Neural cell (in vitro differentiated cells): ENCODE measurements at regions not wholly inside any gene's neighbourhood (a gene's known extent, or its start where the extent isn't known, plus 50 kb on each side); places are given as distances from the start of the nearest gene placed in this dataset.

Source experiments
- H2AFZ ChIP-seq: fragments of 200-600, 300-800 bp; sonication (generic), shearing (Covaris generic); 2 replicates; pipeline ENCODE4 v1.6.0; 2014; ENCODE audit warnings: low read depth, mild to moderate bottlenecking, antibody characterized with exemption, low read length, moderate library complexity
- H3F3A ChIP-seq: fragments of 200-600 bp; shearing (Covaris generic); 2 replicates; pipeline ENCODE4 v1.6.1; 2016; ENCODE audit warnings: mild to moderate bottlenecking, moderate library complexity, mixed read lengths, antibody characterized with exemption, low read length; ENCODE audit not compliant: insufficient read depth, poor library complexity, severe bottlenecking
- H3K27ac ChIP-seq: fragments of 200-600, 300-800 bp; sonication (generic), shearing (Covaris generic); 2 replicates; pipeline ENCODE4 v1.5.1; 2014; ENCODE audit warnings: mild to moderate bottlenecking, low read length, moderate library complexity
- H3K27me3 ChIP-seq: fragments of 300-800, 200-600 bp; sonication (generic), shearing (Covaris generic); 2 replicates; pipeline ENCODE4 v1.6.0; 2014; ENCODE audit warnings: mild to moderate bottlenecking, low read depth, low read length, moderate library complexity; ENCODE audit not compliant: insufficient read depth
- H3K36me3 ChIP-seq: fragments of 300-800, 200-600 bp; sonication (generic), shearing (Covaris generic); 2 replicates; pipeline ENCODE4 v1.5.1; 2014; ENCODE audit warnings: mild to moderate bottlenecking, antibody characterized with exemption, low read length, moderate library complexity; ENCODE audit not compliant: insufficient read depth
- H3K4me2 ChIP-seq: fragments of 300-800, 200-600 bp; sonication (generic), shearing (Covaris generic); 2 replicates; pipeline ENCODE4 v1.6.0; 2014; ENCODE audit warnings: mild to moderate bottlenecking, low read length
- H3K4me3 ChIP-seq: fragments of 300-800, 200-600 bp; sonication (generic), shearing (Covaris generic); 2 replicates; pipeline ENCODE4 v1.5.1; 2014; ENCODE audit warnings: mild to moderate bottlenecking, low read length, moderate library complexity
- H3K79me2 ChIP-seq: fragments of 200-600 bp; shearing (Covaris generic); replicated peaks from 2 replicates; pipeline ENCODE4 v1.6.0; 2014; ENCODE audit warnings: mild to moderate bottlenecking, low read length, moderate library complexity; ENCODE audit not compliant: insufficient read depth
- H3K9ac ChIP-seq: fragments of 300-800, 200-600 bp; sonication (generic), shearing (Covaris generic); 2 replicates; pipeline ENCODE4 v1.6.1; 2016; ENCODE audit warnings: mild to moderate bottlenecking, low read length, mixed read lengths
- H3K9me2 ChIP-seq: fragments of 200-600 bp; shearing (Covaris generic); 2 replicates; pipeline ENCODE4 v1.6.1; 2016; ENCODE audit warnings: mild to moderate bottlenecking, low read length, mixed read lengths; ENCODE audit not compliant: insufficient read depth
- H3K9me3 ChIP-seq: fragments of 200-600, 300-800 bp; sonication (generic), shearing (Covaris generic); 2 replicates; pipeline ENCODE4 v1.6.1; 2016; ENCODE audit warnings: mild to moderate bottlenecking, mixed run types, low read length, moderate library complexity, mixed read lengths
- H4K20me1 ChIP-seq: fragments of 200-600 bp; shearing (Covaris generic); 2 replicates; pipeline ENCODE4 v1.6.1; 2016; ENCODE audit warnings: mild to moderate bottlenecking, mixed run types; ENCODE audit not compliant: insufficient read depth
- EP300 ChIP-seq: fragments of 450-650 bp; conservative IDR thresholded peaks from 2 replicates; pipeline ENCODE4 v1.6.1; 2014; ENCODE audit warnings: antibody characterized with exemption, mild to moderate bottlenecking, moderate library complexity; ENCODE audit not compliant: poor library complexity, severe bottlenecking
- MXI1 ChIP-seq: fragments of 450-650 bp; conservative IDR thresholded peaks from 2 replicates; pipeline ENCODE4 v1.6.1; 2014; ENCODE audit warnings: antibody characterized with exemption, mild to moderate bottlenecking; ENCODE audit not compliant: poor library complexity, severe bottlenecking
- POLR2AphosphoS5 ChIP-seq: IDR thresholded peaks from 2 replicates; pipeline ENCODE4 v1.6.1; 2012
- RAD21 ChIP-seq: fragments of 450-650 bp; conservative IDR thresholded peaks from 2 replicates; pipeline ENCODE4 v1.6.1; 2014; ENCODE audit warnings: antibody characterized with exemption, mild to moderate bottlenecking, moderate library complexity
- REST ChIP-seq: IDR thresholded peaks from 2 replicates; pipeline ENCODE4 v1.6.1; 2012; ENCODE audit warnings: borderline replicate concordance
- SMC3 ChIP-seq: fragments of 450-650 bp; conservative IDR thresholded peaks from 2 replicates; pipeline ENCODE4 v1.6.1; 2014; ENCODE audit warnings: antibody characterized with exemption, mild to moderate bottlenecking, moderate library complexity; ENCODE audit not compliant: poor library complexity
- TAF1 ChIP-seq: IDR thresholded peaks from 2 replicates; pipeline ENCODE4 v1.6.1; 2012; ENCODE audit warnings: low read depth
- TF ChIP-seq, protein P1 (sequence below): fragments of 450-650 bp; IDR thresholded peaks from 2 replicates; pipeline ENCODE4 v1.5.1; 2014; ENCODE audit warnings: antibody characterized with exemption, mild to moderate bottlenecking, moderate library complexity; ENCODE audit not compliant: poor library complexity, severe bottlenecking

GRCh38 chr9:129283291-129283691 lies 105.2 kb upstream of the IER5L start:
- H3K9me3 ChIP-seq: no peaks in the 10 kb centered on the region
- H3F3A ChIP-seq: no peaks in the 10 kb centered on the region
- H4K20me1 ChIP-seq: no peaks in the 10 kb centered on the region
- H3K36me3 ChIP-seq: no peaks in the 10 kb centered on the region
- no peak overlapping the region for H2AFZ ChIP-seq
- H3K9ac ChIP-seq: no peak overlapping the region
- H3K27me3 ChIP-seq: no peaks in the 10 kb centered on the region
- no peak overlapping the region for H3K4me2 ChIP-seq
- H3K4me3 ChIP-seq: no peak overlapping the region
- TF ChIP-seq, protein P1, sequence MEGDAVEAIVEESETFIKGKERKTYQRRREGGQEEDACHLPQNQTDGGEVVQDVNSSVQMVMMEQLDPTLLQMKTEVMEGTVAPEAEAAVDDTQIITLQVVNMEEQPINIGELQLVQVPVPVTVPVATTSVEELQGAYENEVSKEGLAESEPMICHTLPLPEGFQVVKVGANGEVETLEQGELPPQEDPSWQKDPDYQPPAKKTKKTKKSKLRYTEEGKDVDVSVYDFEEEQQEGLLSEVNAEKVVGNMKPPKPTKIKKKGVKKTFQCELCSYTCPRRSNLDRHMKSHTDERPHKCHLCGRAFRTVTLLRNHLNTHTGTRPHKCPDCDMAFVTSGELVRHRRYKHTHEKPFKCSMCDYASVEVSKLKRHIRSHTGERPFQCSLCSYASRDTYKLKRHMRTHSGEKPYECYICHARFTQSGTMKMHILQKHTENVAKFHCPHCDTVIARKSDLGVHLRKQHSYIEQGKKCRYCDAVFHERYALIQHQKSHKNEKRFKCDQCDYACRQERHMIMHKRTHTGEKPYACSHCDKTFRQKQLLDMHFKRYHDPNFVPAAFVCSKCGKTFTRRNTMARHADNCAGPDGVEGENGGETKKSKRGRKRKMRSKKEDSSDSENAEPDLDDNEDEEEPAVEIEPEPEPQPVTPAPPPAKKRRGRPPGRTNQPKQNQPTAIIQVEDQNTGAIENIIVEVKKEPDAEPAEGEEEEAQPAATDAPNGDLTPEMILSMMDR: no peak
- TF ChIP-seq RAD21 (no peak), EP300 (no peak), TAF1 (no peak), SMC3 (no peak), POLR2AphosphoS5 (no peak), MXI1 (no peak), REST (no peak)
- no peak overlapping the region for H3K27ac ChIP-seq
- H3K9me2 ChIP-seq: no peaks in the 10 kb centered on the region
- no peaks in the 10 kb centered on the region for H3K79me2 ChIP-seq

DNA sequence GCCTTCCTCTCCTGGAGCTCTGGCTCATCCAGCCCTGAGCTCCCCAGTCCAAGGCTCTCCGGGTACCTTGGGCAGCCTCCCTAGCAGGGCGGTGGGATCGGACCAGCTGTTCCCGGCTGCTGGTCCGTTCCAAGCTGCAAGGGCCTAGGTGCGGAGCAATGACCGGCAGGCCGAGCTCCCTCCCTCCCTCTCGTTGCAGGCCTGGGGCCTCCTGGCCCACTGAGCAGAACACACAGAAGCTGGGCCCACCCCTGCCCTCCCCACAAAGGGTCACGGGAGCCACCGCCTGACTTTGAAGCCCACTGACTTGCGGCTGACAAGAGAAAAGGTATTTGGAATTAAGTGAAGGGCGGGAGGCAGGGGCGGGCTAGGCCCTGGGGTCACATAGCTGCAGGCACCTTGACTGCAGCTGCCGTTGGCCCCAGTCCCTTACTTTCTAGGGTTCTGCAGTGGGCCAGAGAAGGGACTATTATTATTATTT lies 104.7 kb upstream of the IER5L start:
- Histone ChIP-seq H3K9ac (no peak overlapping the region), H3K4me2 (no peak overlapping the region), H3K9me2 (no peaks in the 10 kb centered on the region), H3K9me3 (no peaks in the 10 kb centered on the region), H3F3A (no peaks in the 10 kb centered on the region), H3K4me3 (no peak overlapping the region), H3K27me3 (no peaks in the 10 kb centered on the region), H3K36me3 (no peaks in the 10 kb centered on the region), H4K20me1 (no peaks in the 10 kb centered on the region), H3K79me2 (no peaks in the 10 kb centered on the region), H3K27ac (no peak overlapping the region), H2AFZ (no peak overlapping the region)
- no peak for TF ChIP-seq EP300
- TF ChIP-seq MXI1: no peak
- TF ChIP-seq, protein P1: no peak
- TF ChIP-seq REST: no peak
- no peak for TF ChIP-seq POLR2AphosphoS5
- no peak for TF ChIP-seq SMC3
- TF ChIP-seq TAF1: no peak
